NT2/D1 (cell line): ENCODE measurements at regions not wholly inside any gene's neighbourhood (a gene's known extent, or its start where the extent isn't known, plus 50 kb on each side); places are given as distances from the start of the nearest gene placed in this dataset.

ENCODE experiments used
- SUZ12 ChIP-seq: IDR thresholded peaks from 2 replicates; pipeline ENCODE4 v1.6.1; 2011; ENCODE audit not compliant: insufficient read length, insufficient read depth; ENCODE audit errors: extremely low read depth
- YY1 ChIP-seq: IDR thresholded peaks from 2 replicates; pipeline ENCODE4 v1.6.1; 2011; ENCODE audit not compliant: insufficient read length, insufficient read depth
- ZNF274 ChIP-seq: IDR thresholded peaks from 2 replicates; pipeline ENCODE4 v1.6.1; 2011; ENCODE audit warnings: mild to moderate bottlenecking, low read depth, low read length

GRCh38 chr3:3984053-3984452 lies 184.8 kb downstream of the LRRN1 start:
- TF ChIP-seq SUZ12 (no peak), YY1 (no peak), ZNF274 (no peak)
